HCT116 (cell line): ENCODE measurements at regions not wholly inside any gene's neighbourhood (a gene's known extent, or its start where the extent isn't known, plus 50 kb on each side); places are given as distances from the start of the nearest gene placed in this dataset.

Experiments
- EZH2 ChIP-seq: fragments of 200-600 bp; sonication (generic); IDR thresholded peaks from 2 replicates; pipeline ENCODE4 v1.6.1; 2017; ENCODE audit warnings: antibody characterized with exemption, mixed run types
- RAD21 ChIP-seq: IDR thresholded peaks from 2 replicates; pipeline ENCODE4 v1.6.1; 2012; ENCODE audit warnings: low read depth, mild to moderate bottlenecking

GRCh38 chr2:41856946-41857345 is 190.9 kb upstream of the PKDCC start:
- TF ChIP-seq RAD21 (no peak), EZH2 (no peak)
